HFF-Myc (cell line): ENCODE measurements at regions not wholly inside any gene's neighbourhood (a gene's known extent, or its start where the extent isn't known, plus 50 kb on each side); places are given as distances from the start of the nearest gene placed in this dataset.
A peak's percentile ranks its signal among the peaks of the same experiment; 100 is the strongest.
"Not testable (repeated sequence)": the region's sequence is repeated elsewhere in the genome, so short reads cannot be mapped to it uniquely, and the experiment has no call there.

Experiments
- DNase-seq: peaks from one replicate; pipeline ENCODE4 v3.0.0-alpha.2; 2011; ENCODE audit warnings: low read depth; ENCODE audit errors: extremely low read depth
- H3K4me3 ChIP-seq: replicated peaks from 2 replicates; pipeline ENCODE4 v1.5.1; 2011; ENCODE audit warnings: low read depth, mild to moderate bottlenecking, control low read depth, low read length
- CTCF ChIP-seq: IDR thresholded peaks from 2 replicates; pipeline ENCODE4 v1.5.1; 2012; ENCODE audit warnings: mild to moderate bottlenecking, low read depth, low read length, control low read depth; ENCODE audit errors: missing control alignments

- no peak for TF ChIP-seq CTCF
- no peak overlapping the region for H3K4me3 ChIP-seq
- no peak for DNase-seq
These were observed 386.7 kb downstream of the DAD1 start for GRCh38 chr14:22202313-22202712.

- peak; percentile 20 for DNase-seq
- H3K4me3 ChIP-seq = no peak overlapping the region
- peak; percentile 65 for TF ChIP-seq CTCF
These were observed 387.9 kb downstream of the DAD1 start for GRCh38 chr14:22200977-22201605.

- H3K4me3 ChIP-seq, DNase-seq: not testable (repeated sequence)
These were observed 388.9 kb downstream of the DAD1 start for GRCh38 chr14:22200131-22200530.

GRCh38 chr14:22194664-22195063 is 394.4 kb downstream of the DAD1 start:
- no peak for TF ChIP-seq CTCF
- no peak for DNase-seq
- H3K4me3 ChIP-seq = no peak overlapping the region

GRCh38 chr14:22190411-22191191 is 398.4 kb downstream of the DAD1 start:
- H3K4me3 ChIP-seq = no peak overlapping the region
- peak; percentile 25 for DNase-seq
- no peak for TF ChIP-seq CTCF

- DNase-seq = no peak
- no peak overlapping the region for H3K4me3 ChIP-seq
- TF ChIP-seq CTCF = no peak
These were observed 399.1 kb downstream of the DAD1 start for GRCh38 chr14:22189881-22190280.

- TF ChIP-seq CTCF = no peak
- no peak for DNase-seq
- no peak overlapping the region for H3K4me3 ChIP-seq
These were observed 400.7 kb downstream of the DAD1 start for GRCh38 chr14:22188318-22188717.
